Testis (tissue), 2 donors: ENCODE measurements at regions not wholly inside any gene's neighbourhood (a gene's known extent, or its start where the extent isn't known, plus 50 kb on each side); places are given as distances from the start of the nearest gene placed in this dataset.

ENCODE experiments used
- CTCF ChIP-seq, 3 experiments: fragments of 450-650 bp in 2 of 3; fragments of 200-600 bp in 1 of 3; sonication (generic) in 1 of 3; IDR thresholded peaks; one replicate each; pipeline ENCODE4 v1.5.1; 2016 to 2019; ENCODE audit warnings: antibody characterized with exemption in 3 of 3, mild to moderate bottlenecking in 2 of 3, moderate library complexity in 1 of 3
- POLR2A ChIP-seq: fragments of 450-650 bp; IDR thresholded peaks from one replicate; pipeline ENCODE4 v1.6.1; 2017; ENCODE audit warnings: antibody characterized with exemption, mild to moderate bottlenecking, moderate library complexity

- TF ChIP-seq CTCF (IDR thresholded peaks at IDR 0.05) (no peak), POLR2A (no peak)
Observed at GRCh38 chr16:14344292-14344691, 273.2 kb downstream of the MRTFB start.
